ENCODE measurements at regions not wholly inside any gene's neighbourhood (a gene's known extent, or its start where the extent isn't known, plus 50 kb on each side); places are given as distances from the start of the nearest gene placed in this dataset.

- Histone ChIP-seq H3F3A (ENCODE audit: low read length, unreplicated experiment) (no peaks in the 10 kb centered on the region), H3K4me2 (ENCODE audit: low read length) (no peak overlapping the region), H4K20me1 (ENCODE audit: low read length) (no peaks in the 10 kb centered on the region), H3K27me3 (ENCODE audit: low read length) (no peaks in the 10 kb centered on the region), H3K79me2 (ENCODE audit: low read length) (no peaks in the 10 kb centered on the region), H3K9me3 (ENCODE audit: low read length) (no peaks in the 10 kb centered on the region), H3K9me2 (replicated peaks; ENCODE audit: low read length) (no peaks in the 10 kb centered on the region), H3K27ac (ENCODE audit: low read length) (no peak overlapping the region), H3K9ac (ENCODE audit: low read length) (no peak overlapping the region), H3K4me3 (ENCODE audit: low read length) (no peak overlapping the region), H3K4me1 (ENCODE audit: insufficient read depth, low read length) (no peaks in the 10 kb centered on the region), H2AFZ (ENCODE audit: low read length) (no peak overlapping the region), H3K36me3 (ENCODE audit: low read depth, low read length) (no peaks in the 10 kb centered on the region)
- CTCF ChIA-PET = no interaction called here
- TF ChIP-seq EZH2 (IDR thresholded peaks at IDR 0.05; ENCODE audit: low read length, unreplicated experiment) (no peak), EZH2phosphoT487 (IDR thresholded peaks at IDR 0.05; ENCODE audit: borderline replicate concordance, low read length) (no peak), CTCF (conservative IDR thresholded peaks at IDR 0.05; ENCODE audit: low read depth, low read length) (no peak)
- ATAC-seq (no peak), DNase-seq (no peak)
- POLR2A ChIA-PET (ENCODE audit: unreplicated experiment) = no interaction called here
- intact Hi-C loops (cut with micrococcal nuclease) = no loop called here
- BruUV-seq (replicated peaks) = no TSS peak
These were observed 50.1 kb upstream of the INPP5A start for GRCh38 chr10:132487241-132488135.
